ENCODE measurements at regions not wholly inside any gene's neighbourhood (a gene's known extent, or its start where the extent isn't known, plus 50 kb on each side); places are given as distances from the start of the nearest gene placed in this dataset.

DNA sequence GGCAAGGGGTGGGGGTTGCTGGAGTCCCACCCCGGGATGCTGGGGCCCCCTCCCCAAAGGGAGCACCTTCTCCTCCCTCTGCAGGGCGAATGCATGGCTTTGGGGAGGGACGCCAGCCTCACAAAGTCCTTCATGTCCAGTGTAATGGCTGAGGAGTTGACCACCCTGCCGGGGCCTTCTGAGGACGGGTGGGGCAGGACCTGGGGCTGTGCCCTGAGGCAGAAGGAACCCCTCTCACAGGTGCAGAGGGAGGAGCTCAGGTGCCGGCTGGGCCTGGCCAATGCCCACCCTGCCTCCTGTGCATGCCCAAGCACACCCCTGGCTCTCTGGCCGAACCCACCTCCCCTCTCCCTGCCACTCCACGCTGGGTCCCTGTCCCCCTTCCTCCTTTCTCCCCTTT lies 64.3 kb upstream of the RNU6ATAC start:
- Histone ChIP-seq H4K20me1 (ENCODE audit: insufficient read depth, low read length) (no peaks in the 10 kb centered on the region), H2AFZ (ENCODE audit: low read length) (no peak overlapping the region), H3K36me3 (ENCODE audit: insufficient read depth, low read length) (no peaks in the 10 kb centered on the region), H3K4me2 (ENCODE audit: low read length) (no peak overlapping the region), H3K27ac (ENCODE audit: low read depth, low read length, poor library complexity, severe bottlenecking) (no peak overlapping the region), H3K4me3 (ENCODE audit: low read depth, low read length, poor library complexity, severe bottlenecking) (no peak overlapping the region), H3K9me3 (ENCODE audit: low read length) (no peaks in the 10 kb centered on the region), H3K4me1 (ENCODE audit: insufficient read depth, low read length, poor library complexity, severe bottlenecking) (no peaks in the 10 kb centered on the region), H3K79me2 (ENCODE audit: insufficient read depth, low read depth, low read length) (no peaks in the 10 kb centered on the region), H3K9me2 (ENCODE audit: insufficient read depth, low read length) (no peaks in the 10 kb centered on the region)
- ChIA-PET CTCF (ENCODE audit: unreplicated experiment) (no interaction called here), POLR2A (interaction anchor here (0.5 kb wide), 1 partner anchor 82 kb away, joined by 3 read pairs; no protein-coding TSS in a partner anchor)
- DNase-seq (ENCODE audit: low spot score): no peak
- TF ChIP-seq, protein P1, sequence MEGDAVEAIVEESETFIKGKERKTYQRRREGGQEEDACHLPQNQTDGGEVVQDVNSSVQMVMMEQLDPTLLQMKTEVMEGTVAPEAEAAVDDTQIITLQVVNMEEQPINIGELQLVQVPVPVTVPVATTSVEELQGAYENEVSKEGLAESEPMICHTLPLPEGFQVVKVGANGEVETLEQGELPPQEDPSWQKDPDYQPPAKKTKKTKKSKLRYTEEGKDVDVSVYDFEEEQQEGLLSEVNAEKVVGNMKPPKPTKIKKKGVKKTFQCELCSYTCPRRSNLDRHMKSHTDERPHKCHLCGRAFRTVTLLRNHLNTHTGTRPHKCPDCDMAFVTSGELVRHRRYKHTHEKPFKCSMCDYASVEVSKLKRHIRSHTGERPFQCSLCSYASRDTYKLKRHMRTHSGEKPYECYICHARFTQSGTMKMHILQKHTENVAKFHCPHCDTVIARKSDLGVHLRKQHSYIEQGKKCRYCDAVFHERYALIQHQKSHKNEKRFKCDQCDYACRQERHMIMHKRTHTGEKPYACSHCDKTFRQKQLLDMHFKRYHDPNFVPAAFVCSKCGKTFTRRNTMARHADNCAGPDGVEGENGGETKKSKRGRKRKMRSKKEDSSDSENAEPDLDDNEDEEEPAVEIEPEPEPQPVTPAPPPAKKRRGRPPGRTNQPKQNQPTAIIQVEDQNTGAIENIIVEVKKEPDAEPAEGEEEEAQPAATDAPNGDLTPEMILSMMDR (conservative IDR thresholded peaks at IDR 0.05; ENCODE audit: low read length): no peak
- no peak for TF ChIP-seq EZH2phosphoT487 (IDR thresholded peaks at IDR 0.05; ENCODE audit: borderline replicate concordance, low read depth, low read length)
- no TSS peak for BruUV-seq (replicated peaks)
- intact Hi-C loops (cut with micrococcal nuclease; ENCODE audit: unreplicated experiment): no loop called here

- Histone ChIP-seq H3K36me3 (ENCODE audit: insufficient read depth, low read length) (no peaks in the 10 kb centered on the region), H3K4me3 (ENCODE audit: low read depth, low read length, poor library complexity, severe bottlenecking) (no peak overlapping the region), H3K4me2 (ENCODE audit: low read length) (no peak overlapping the region), H3K4me1 (ENCODE audit: insufficient read depth, low read length, poor library complexity, severe bottlenecking) (no peaks in the 10 kb centered on the region), H3K9me3 (ENCODE audit: low read length) (no peaks in the 10 kb centered on the region), H3K27ac (ENCODE audit: low read depth, low read length, poor library complexity, severe bottlenecking) (no peak overlapping the region), H2AFZ (ENCODE audit: low read length) (no peak overlapping the region), H3K79me2 (ENCODE audit: insufficient read depth, low read depth, low read length) (no peaks in the 10 kb centered on the region), H3K9me2 (ENCODE audit: insufficient read depth, low read length) (no peaks in the 10 kb centered on the region), H4K20me1 (ENCODE audit: insufficient read depth, low read length) (no peaks in the 10 kb centered on the region)
- DNase-seq (ENCODE audit: low spot score): no peak
- POLR2A ChIA-PET: interaction anchor here (0.5 kb wide), 1 partner anchor 81 kb away, joined by 3 read pairs; no protein-coding TSS in a partner anchor
- intact Hi-C loops (cut with micrococcal nuclease; ENCODE audit: unreplicated experiment): no loop called here
- TF ChIP-seq, protein P1 (conservative IDR thresholded peaks at IDR 0.05; ENCODE audit: low read length): no peak
- TF ChIP-seq EZH2phosphoT487 (IDR thresholded peaks at IDR 0.05; ENCODE audit: borderline replicate concordance, low read depth, low read length): no peak
- CTCF ChIA-PET (ENCODE audit: unreplicated experiment): no interaction called here
- no TSS peak for BruUV-seq (replicated peaks)
These were observed 65.2 kb upstream of the RNU6ATAC start for GRCh38 chr9:134229466-134230091.

- intact Hi-C loops (cut with micrococcal nuclease; ENCODE audit: unreplicated experiment): no loop called here
- Histone ChIP-seq H3K4me2 (ENCODE audit: low read length) (no peak overlapping the region), H2AFZ (ENCODE audit: low read length) (no peak overlapping the region), H3K4me1 (ENCODE audit: insufficient read depth, low read length, poor library complexity, severe bottlenecking) (no peaks in the 10 kb centered on the region), H3K4me3 (ENCODE audit: low read depth, low read length, poor library complexity, severe bottlenecking) (no peak overlapping the region), H3K79me2 (ENCODE audit: insufficient read depth, low read depth, low read length) (no peaks in the 10 kb centered on the region), H4K20me1 (ENCODE audit: insufficient read depth, low read length) (no peaks in the 10 kb centered on the region), H3K27ac (ENCODE audit: low read depth, low read length, poor library complexity, severe bottlenecking) (no peak overlapping the region), H3K36me3 (ENCODE audit: insufficient read depth, low read length) (no peaks in the 10 kb centered on the region), H3K9me3 (ENCODE audit: low read length) (no peaks in the 10 kb centered on the region), H3K9me2 (ENCODE audit: insufficient read depth, low read length) (no peaks in the 10 kb centered on the region)
- ChIA-PET CTCF (ENCODE audit: unreplicated experiment) (no interaction called here), POLR2A (no interaction called here)
- no peak for TF ChIP-seq EZH2phosphoT487 (IDR thresholded peaks at IDR 0.05; ENCODE audit: borderline replicate concordance, low read depth, low read length)
- TF ChIP-seq, protein P1 (conservative IDR thresholded peaks at IDR 0.05; ENCODE audit: low read length): no peak
- DNase-seq (ENCODE audit: low spot score): no peak
- BruUV-seq (replicated peaks): no TSS peak
These were observed 66.0 kb upstream of the RNU6ATAC start for GRCh38 chr9:134230092-134230941.

All from OCI-LY7 (cell line).